BE2C (cell line): ENCODE measurements at regions not wholly inside any gene's neighbourhood (a gene's known extent, or its start where the extent isn't known, plus 50 kb on each side); places are given as distances from the start of the nearest gene placed in this dataset.
"Not testable (repeated sequence)": the region's sequence is repeated elsewhere in the genome, so short reads cannot be mapped to it uniquely, and the experiment has no call there.

Experiments used
- DNase-seq: peaks from one replicate; pipeline ENCODE4 v3.0.0-alpha.2; 2020
- H3K27me3 ChIP-seq: fragments of 250-450 bp; sonication (Bioruptor Pico); 2 replicates; pipeline ENCODE4 v1.5.1; 2020; ENCODE audit warnings: mild to moderate bottlenecking
- H3K36me3 ChIP-seq: fragments of 250-450 bp; sonication (Bioruptor Pico); 2 replicates; pipeline ENCODE4 v1.5.1; 2020; ENCODE audit warnings: mild to moderate bottlenecking
- H3K4me1 ChIP-seq: fragments of 250-450 bp; sonication (Bioruptor Pico); 2 replicates; pipeline ENCODE4 v1.5.1; 2020
- H3K4me3 ChIP-seq: 2 replicates; pipeline ENCODE4 v1.5.1; 2011; ENCODE audit warnings: low read depth, low read length
- H3K9me3 ChIP-seq: fragments of 250-450 bp; sonication (Bioruptor Pico); 2 replicates; pipeline ENCODE4 v1.5.1; 2020
- CTCF ChIP-seq: IDR thresholded peaks from 2 replicates; pipeline ENCODE4 v1.5.1; 2012; ENCODE audit warnings: mild to moderate bottlenecking, low read depth, low read length

GRCh38 chr20:54928564-54928963 is 453.2 kb downstream of the DOK5 start:
- DNase-seq: no peak
- H3K4me3 ChIP-seq: no peak overlapping the region
- H3K9me3 ChIP-seq: no peaks in the 10 kb centered on the region
- TF ChIP-seq CTCF: no peak
- H3K36me3 ChIP-seq: no peaks in the 10 kb centered on the region
- no peaks in the 10 kb centered on the region for H3K27me3 ChIP-seq
- peaks cover 4% of the 10 kb centered on the region; the same call in 1 of the 2 replicates for H3K4me1 ChIP-seq

DNA sequence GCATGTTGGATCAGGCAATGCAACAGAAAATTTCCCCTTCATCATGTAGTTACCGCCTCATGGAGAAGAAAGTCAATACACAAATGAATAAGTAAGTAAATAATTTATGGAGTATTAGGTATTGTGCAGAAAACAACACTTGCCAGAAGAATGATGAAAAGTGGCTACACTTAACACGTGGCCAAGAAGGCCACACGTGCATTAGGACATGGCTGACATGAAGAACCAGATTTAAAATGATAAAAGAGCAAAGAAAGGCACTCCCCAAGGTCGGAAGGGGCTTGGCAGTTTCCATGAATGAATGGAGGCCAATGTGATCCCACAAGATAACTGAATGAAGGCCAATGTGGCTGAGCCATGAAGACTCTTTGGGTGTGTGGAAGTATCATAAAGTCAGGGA is 447.2 kb downstream of the DOK5 start:
- Histone ChIP-seq H3K4me1 (no peaks in the 10 kb centered on the region), H3K9me3 (no peaks in the 10 kb centered on the region), H3K27me3 (no peaks in the 10 kb centered on the region), H3K4me3 (no peak overlapping the region), H3K36me3 (no peaks in the 10 kb centered on the region)
- no peak for TF ChIP-seq CTCF
- DNase-seq: no peak

GRCh38 chr20:54922096-54922495 is 446.7 kb downstream of the DOK5 start:
- DNase-seq: no peak
- TF ChIP-seq CTCF: no peak
- no peaks in the 10 kb centered on the region for H3K36me3 ChIP-seq
- no peaks in the 10 kb centered on the region for H3K27me3 ChIP-seq
- no peak overlapping the region for H3K4me3 ChIP-seq
- H3K4me1 ChIP-seq: no peaks in the 10 kb centered on the region
- no peaks in the 10 kb centered on the region for H3K9me3 ChIP-seq

DNA sequence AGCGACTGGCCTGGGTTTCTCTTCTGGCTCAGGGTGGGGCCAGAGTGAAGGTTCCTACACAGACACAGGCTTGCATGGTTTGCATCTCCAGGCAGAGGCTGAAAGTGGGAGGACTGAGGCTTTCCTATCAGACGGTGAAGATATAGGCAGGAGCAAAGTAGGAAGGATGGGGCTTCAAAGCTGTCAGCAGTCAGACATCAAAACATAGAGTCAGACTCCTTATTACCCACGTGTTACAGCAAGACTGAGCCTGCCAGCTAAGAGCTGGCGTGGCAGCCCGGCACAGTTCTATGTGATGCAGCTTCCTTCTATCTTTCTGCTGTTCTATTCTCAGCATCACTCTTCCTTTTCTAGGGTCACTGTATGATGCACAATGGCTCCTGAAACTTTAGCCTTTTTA is 445.1 kb downstream of the DOK5 start:
- Histone ChIP-seq H3K27me3 (no peaks in the 10 kb centered on the region), H3K36me3 (no peaks in the 10 kb centered on the region), H3K4me3 (no peak overlapping the region), H3K4me1 (no peaks in the 10 kb centered on the region; the same call in 1 of the 2 replicates), H3K9me3 (no peaks in the 10 kb centered on the region)
- no peak for TF ChIP-seq CTCF
- no peak for DNase-seq

GRCh38 chr20:54918993-54919392 is 443.6 kb downstream of the DOK5 start:
- H3K9me3 ChIP-seq, H3K36me3 ChIP-seq, DNase-seq, H3K4me3 ChIP-seq, H3K4me1 ChIP-seq, H3K27me3 ChIP-seq: not testable (repeated sequence)

GRCh38 chr20:54914995-54915394 is 439.6 kb downstream of the DOK5 start:
- Histone ChIP-seq H3K9me3 (no peaks in the 10 kb centered on the region), H3K4me3 (no peak overlapping the region), H3K4me1 (no peaks in the 10 kb centered on the region; the same call in none of the 2 replicates), H3K27me3 (no peaks in the 10 kb centered on the region), H3K36me3 (no peaks in the 10 kb centered on the region)
- no peak for TF ChIP-seq CTCF
- peak; percentile 41 for DNase-seq

DNA sequence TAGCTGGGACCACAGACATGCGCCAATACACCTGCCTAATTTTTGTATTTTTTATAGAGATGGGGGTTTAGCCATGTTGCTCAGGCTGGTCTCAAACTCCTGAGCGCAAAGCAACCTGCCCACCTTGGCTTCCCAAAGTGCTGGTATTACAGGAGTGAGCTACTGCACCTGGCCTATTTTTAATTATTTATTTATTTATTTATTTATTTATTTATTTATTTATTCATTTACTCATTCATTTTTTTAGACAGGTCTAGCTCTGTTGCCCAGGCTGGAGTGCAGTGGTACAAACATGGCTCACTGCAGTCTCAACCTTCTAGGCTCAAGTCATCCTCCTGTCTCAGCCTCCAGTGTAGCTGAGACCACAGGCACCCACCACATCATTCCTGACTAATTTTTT is 434.3 kb downstream of the DOK5 start:
- Histone ChIP-seq H3K4me1 (no peaks in the 10 kb centered on the region), H3K4me3 (no peak overlapping the region), H3K27me3 (no peaks in the 10 kb centered on the region), H3K36me3 (no peaks in the 10 kb centered on the region), H3K9me3 (no peaks in the 10 kb centered on the region)
- TF ChIP-seq CTCF: no peak
- no peak for DNase-seq

DNA sequence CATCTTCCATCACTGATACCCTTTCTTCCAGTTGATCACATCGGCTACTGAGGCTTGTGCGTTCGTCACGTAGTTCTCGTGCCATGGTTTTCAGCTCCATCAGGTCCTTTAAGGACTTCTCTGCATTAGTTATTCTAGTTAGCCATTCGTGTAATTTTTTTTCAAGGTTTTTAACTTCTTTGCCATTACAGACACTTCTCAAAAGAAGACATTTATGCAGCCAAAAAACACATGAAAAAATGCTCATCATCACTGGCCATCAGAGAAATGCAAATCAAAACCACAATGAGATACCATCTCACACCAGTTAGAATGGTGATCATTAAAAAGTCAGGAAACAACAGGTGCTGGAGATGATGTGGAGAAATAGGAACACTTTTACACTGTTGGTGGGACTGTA is 430.7 kb downstream of the DOK5 start:
- not testable (repeated sequence) for H3K27me3 ChIP-seq, H3K36me3 ChIP-seq, DNase-seq, H3K4me1 ChIP-seq, H3K4me3 ChIP-seq, H3K9me3 ChIP-seq
